HepG2 (cell line): ENCODE measurements at regions not wholly inside any gene's neighbourhood (a gene's known extent, or its start where the extent isn't known, plus 50 kb on each side); places are given as distances from the start of the nearest gene placed in this dataset.

Source experiments
- ATAC-seq: fragments of 200-7000 bp; cut with Tn5 transposase; 3 replicates; pipeline ENCODE4 v1.9.1; 2020; ENCODE audit warnings: mild to moderate bottlenecking, moderate library complexity
- BruUV-seq: library from RNA; stranded (reverse); fragments of 400-500 nt; replicated peaks from 2 replicates; lab custom pipeline; 2021; lab: Mats Ljungman, UMichigan
- CTCF ChIA-PET: fragments of 300-600 bp; formaldehyde crosslinking; extraction: SDS; loops from one replicate; lab custom pipeline; 2021; ENCODE audit warnings: low total read pairs, inconsistent platforms, low intra/inter-chr PET ratio; lab: Yijun Ruan, JAX
- POLR2A ChIA-PET: fragments of 350-600 bp; sonication (Branson Sonifier 250); formaldehyde crosslinking; loops from one replicate; lab custom pipeline; 2020; ENCODE audit warnings: antibody characterized with exemption, inconsistent platforms; lab: Yijun Ruan, JAX
- DNase-seq: peaks from one replicate; pipeline ENCODE4 v3.0.0-alpha.2; 2015; ENCODE audit warnings: low spot score
- FAIRE-seq: peaks from 3 replicates; lab custom pipeline; 2011; peaks lifted over from hg19 to GRCh38; lab: Jason Lieb, UNC
- H2AFZ ChIP-seq: one replicate; pipeline ENCODE4 v1.6.1; 2011; ENCODE audit warnings: low read length, inconsistent platforms
- H3K27ac ChIP-seq: fragments of 300-600 bp; 3 replicates; pipeline ENCODE4 v1.8.0; 2011; ENCODE audit warnings: mixed run types, mild to moderate bottlenecking, mixed read lengths, low read length, inconsistent platforms; ENCODE audit not compliant: insufficient read depth; ENCODE audit errors: extremely low read length
- H3K27me3 ChIP-seq, 2 experiments: fragments of 200-600 bp in 1 of 2; 2 replicates in 1 of 2; 3 replicates in 1 of 2; pipeline versions ENCODE4 v1.6.0 to v1.8.0; 2011; ENCODE audit warnings: low read length in 2 of 2, mild to moderate bottlenecking in 2 of 2, moderate library complexity in 2 of 2, inconsistent platforms in 1 of 2; ENCODE audit not compliant: insufficient read depth in 2 of 2, control insufficient read depth in 1 of 2
- H3K36me3 ChIP-seq, 2 experiments: fragments of 200-600 bp in 1 of 2; replicated peaks in 1 of 2; 2 replicates in 1 of 2; 3 replicates in 1 of 2; pipeline versions ENCODE4 v1.5.1 to v1.8.0; 2011; ENCODE audit warnings: low read length in 2 of 2, inconsistent platforms in 1 of 2; ENCODE audit not compliant: insufficient read depth in 2 of 2, control insufficient read depth in 1 of 2
- H3K4me1 ChIP-seq: 2 replicates; pipeline ENCODE4 v1.5.1; 2012; ENCODE audit warnings: low read length, inconsistent platforms; ENCODE audit not compliant: insufficient read depth
- H3K4me2 ChIP-seq: 2 replicates; pipeline ENCODE4 v1.6.0; 2011; ENCODE audit warnings: low read depth, low read length, inconsistent platforms
- H3K4me3 ChIP-seq, 3 experiments: fragments of 200-600 bp in 1 of 3; sonication (generic), shearing (Covaris generic) in 1 of 3; replicated peaks in 1 of 3; 2 replicates each; pipeline ENCODE4 v1.5.1; 2011 to 2016; ENCODE audit warnings: low read length in 3 of 3, inconsistent platforms in 2 of 3, low read depth in 2 of 3, mild to moderate bottlenecking in 2 of 3, control low read depth in 1 of 3, mixed read lengths in 1 of 3; ENCODE audit not compliant: insufficient read depth in 1 of 3
- H3K79me2 ChIP-seq: one replicate; pipeline ENCODE4 v1.6.1; 2011; ENCODE audit warnings: low read length, inconsistent platforms; ENCODE audit not compliant: insufficient read depth
- H3K9ac ChIP-seq: 2 replicates; pipeline ENCODE4 v1.6.0; 2011; ENCODE audit warnings: mild to moderate bottlenecking, low read depth, low read length, inconsistent platforms; ENCODE audit not compliant: insufficient read depth
- H3K9me3 ChIP-seq: 2 replicates; pipeline ENCODE4 v1.5.1; 2012; ENCODE audit warnings: mild to moderate bottlenecking, low read length
- H4K20me1 ChIP-seq: 2 replicates; pipeline ENCODE4 v1.6.0; 2011; ENCODE audit warnings: inconsistent platforms, mild to moderate bottlenecking, low read length, moderate library complexity; ENCODE audit not compliant: insufficient read depth
- DMTF1 ChIP-seq: sonication (generic); formaldehyde crosslinking; IDR thresholded peaks from 2 replicates; pipeline ENCODE4 v1.4.0; 2020; ENCODE audit warnings: mild to moderate bottlenecking, missing genetic modification reagents
- MTF1 ChIP-seq: sonication (generic); formaldehyde crosslinking; IDR thresholded peaks from 2 replicates; pipeline ENCODE4 v1.5.0; 2020; ENCODE audit warnings: missing genetic modification reagents
- USF2 ChIP-seq, 2 experiments: sonication (generic) in 1 of 2; formaldehyde crosslinking in 1 of 2; IDR thresholded peaks; 2 replicates each; pipeline versions ENCODE4 v1.5.1 to v1.6.1; 2011 to 2020; ENCODE audit warnings: borderline replicate concordance in 1 of 2, low read depth in 1 of 2, low read length in 1 of 2, mild to moderate bottlenecking in 1 of 2, missing genetic modification reagents in 1 of 2, moderate library complexity in 1 of 2
- ZNF782 ChIP-seq: sonication (generic); formaldehyde crosslinking; IDR thresholded peaks from 2 replicates; pipeline ENCODE4 v1.4.0; 2020; ENCODE audit warnings: missing genetic modification reagents, mild to moderate bottlenecking, borderline replicate concordance
- WGBS: methylation state at CpG from one replicate; pipeline ENCODE4 v1.1.6; 2017; ENCODE audit warnings: low lambda C conversion rate; 5-methylcytosine and 5-hydroxymethylcytosine counted together
- in situ Hi-C: cut with HindIII; loops from 2 replicates; pipeline ENCODE4 v1.10.0; 2017; ENCODE audit warnings: low pct_unique_long_range_greater_than_20kb; ENCODE audit not compliant: extremely low pct_ligation_motif_present
- intact Hi-C: fragments of 100-400 bp; cut with micrococcal nuclease; formaldehyde crosslinking; loops from one replicate; pipeline ENCODE4 v1.10.0; 2022; ENCODE audit not compliant: unreplicated experiment
- TF ChIP-seq, protein P1 (sequence below): sonication (generic); formaldehyde crosslinking; IDR thresholded peaks from 2 replicates; pipeline ENCODE4 v1.9.0; 2021; ENCODE audit warnings: missing genetic modification reagents, borderline replicate concordance

DNA sequence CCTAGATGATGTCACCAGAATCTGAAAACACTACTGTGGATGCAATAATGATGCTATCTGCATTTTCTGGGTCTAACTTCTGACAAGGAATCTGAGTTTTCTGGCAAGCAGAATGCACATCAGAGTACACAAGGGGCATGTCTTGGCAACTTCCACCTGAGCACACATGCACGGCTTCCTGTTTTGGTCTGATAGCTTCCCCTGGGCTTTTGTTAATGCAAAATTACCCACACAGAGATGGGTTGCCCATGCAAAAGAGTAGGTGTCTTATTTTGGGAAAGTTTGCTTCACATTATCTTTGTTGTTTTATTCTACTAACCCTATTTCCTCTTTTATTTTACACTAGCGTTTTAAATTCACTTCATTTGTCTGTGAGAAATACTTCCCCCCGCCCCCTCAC is 74.2 kb upstream of the SATB1 start (continued):
- TF ChIP-seq, protein P1, sequence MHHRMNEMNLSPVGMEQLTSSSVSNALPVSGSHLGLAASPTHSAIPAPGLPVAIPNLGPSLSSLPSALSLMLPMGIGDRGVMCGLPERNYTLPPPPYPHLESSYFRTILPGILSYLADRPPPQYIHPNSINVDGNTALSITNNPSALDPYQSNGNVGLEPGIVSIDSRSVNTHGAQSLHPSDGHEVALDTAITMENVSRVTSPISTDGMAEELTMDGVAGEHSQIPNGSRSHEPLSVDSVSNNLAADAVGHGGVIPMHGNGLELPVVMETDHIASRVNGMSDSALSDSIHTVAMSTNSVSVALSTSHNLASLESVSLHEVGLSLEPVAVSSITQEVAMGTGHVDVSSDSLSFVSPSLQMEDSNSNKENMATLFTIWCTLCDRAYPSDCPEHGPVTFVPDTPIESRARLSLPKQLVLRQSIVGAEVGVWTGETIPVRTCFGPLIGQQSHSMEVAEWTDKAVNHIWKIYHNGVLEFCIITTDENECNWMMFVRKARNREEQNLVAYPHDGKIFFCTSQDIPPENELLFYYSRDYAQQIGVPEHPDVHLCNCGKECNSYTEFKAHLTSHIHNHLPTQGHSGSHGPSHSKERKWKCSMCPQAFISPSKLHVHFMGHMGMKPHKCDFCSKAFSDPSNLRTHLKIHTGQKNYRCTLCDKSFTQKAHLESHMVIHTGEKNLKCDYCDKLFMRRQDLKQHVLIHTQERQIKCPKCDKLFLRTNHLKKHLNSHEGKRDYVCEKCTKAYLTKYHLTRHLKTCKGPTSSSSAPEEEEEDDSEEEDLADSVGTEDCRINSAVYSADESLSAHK, result no peak
- no peak for TF ChIP-seq MTF1 (CRISPR knock-in tag)

GRCh38 chr3:18494251-18494650 is 69.1 kb upstream of the SATB1 start:
- no peaks in the 10 kb centered on the region for H3K79me2 ChIP-seq
- DNase-seq, result no peak
- H3K9me3 ChIP-seq, result no peaks in the 10 kb centered on the region
- WGBS, result 0% methylated on average over 1 of the region's 1 CpG
- H3K4me3 ChIP-seq, result no peak overlapping the region
- intact Hi-C loops, result no loop called here
- no peaks in the 10 kb centered on the region for H3K4me1 ChIP-seq
- no peak for FAIRE-seq
- H4K20me1 ChIP-seq, result no peaks in the 10 kb centered on the region
- BruUV-seq, result no TSS peak
- POLR2A ChIA-PET, result no interaction called here
- CTCF ChIA-PET, result no interaction called here
- in situ Hi-C loops, result no loop called here
- no peak for ATAC-seq
- no peak overlapping the region for H3K27ac ChIP-seq
- no peak for TF ChIP-seq DMTF1 (CRISPR knock-in tag)
- no peak for TF ChIP-seq ZNF782 (CRISPR knock-in tag)
- no peak for TF ChIP-seq USF2 (IDR thresholded peaks at IDR 0.05; ENCODE audit: low read depth, low read length)
- TF ChIP-seq USF2 (CRISPR knock-in tag; IDR thresholded peaks at IDR 0.05; ENCODE audit: borderline replicate concordance), result no peak
- TF ChIP-seq, all 625 proteins: peak for 0
- H3K36me3 ChIP-seq, result no peaks in the 10 kb centered on the region
- no peak overlapping the region for H3K9ac ChIP-seq
- no peaks in the 10 kb centered on the region for H3K27me3 ChIP-seq
- H2AFZ ChIP-seq, result no peak overlapping the region
- no peak overlapping the region for H3K4me2 ChIP-seq
